IMR-90 (cell line): ENCODE measurements at regions not wholly inside any gene's neighbourhood (a gene's known extent, or its start where the extent isn't known, plus 50 kb on each side); places are given as distances from the start of the nearest gene placed in this dataset.

Source experiments
- ATAC-seq: fragments of 200-7000 bp; cut with Tn5 transposase; 2 replicates; pipeline ENCODE4 v1.9.1; 2020; ENCODE audit warnings: low read depth, mild to moderate bottlenecking, moderate library complexity
- BruUV-seq: library from RNA; stranded (reverse); fragments of 400-500 nt; replicated peaks from 2 replicates; lab custom pipeline; 2021; lab: Mats Ljungman, UMichigan
- CTCF ChIA-PET: fragments of 300-600 bp; formaldehyde crosslinking; extraction: SDS; loops from one replicate; lab custom pipeline; 2021; ENCODE audit warnings: antibody characterized with exemption; lab: Yijun Ruan, JAX
- POLR2A ChIA-PET: fragments of 300-600 bp; sonication (Branson Sonifier 250); formaldehyde crosslinking; loops from one replicate; lab custom pipeline; 2022; ENCODE audit warnings: antibody characterized with exemption; ENCODE audit not compliant: unreplicated experiment; lab: Charles Lee
- DNase-seq: peaks from one replicate; pipeline ENCODE4 v3.0.0; 2013
- H2AFZ ChIP-seq: replicated peaks from 2 replicates; pipeline ENCODE3; 2013; ENCODE audit warnings: low read length, mild to moderate bottlenecking; ENCODE audit not compliant: poor library complexity
- H2AK5ac ChIP-seq: 2 replicates; pipeline ENCODE4 v1.6.1; 2013; ENCODE audit warnings: low read depth, low read length, inconsistent platforms
- H2AK9ac ChIP-seq: replicated peaks from 2 replicates; pipeline ENCODE3; 2013; ENCODE audit warnings: mild to moderate bottlenecking, low read depth, low read length, moderate library complexity; ENCODE audit not compliant: poor library complexity
- H2BK120ac ChIP-seq: 2 replicates; pipeline ENCODE4 v1.6.1; 2013; ENCODE audit warnings: low read depth, low read length, inconsistent platforms
- H2BK15ac ChIP-seq: 3 replicates; pipeline ENCODE4 v1.6.1; 2013; ENCODE audit warnings: low read depth, low read length, inconsistent platforms
- H2BK20ac ChIP-seq: 2 replicates; pipeline ENCODE4 v1.6.1; 2013; ENCODE audit warnings: low read depth, mild to moderate bottlenecking, inconsistent platforms, low read length, moderate library complexity
- H2BK5ac ChIP-seq: 2 replicates; pipeline ENCODE4 v1.6.1; 2013; ENCODE audit warnings: mild to moderate bottlenecking, low read depth, low read length, inconsistent platforms; ENCODE audit not compliant: poor library complexity, severe bottlenecking
- H3K14ac ChIP-seq: replicated peaks from 2 replicates; pipeline ENCODE4 v1.6.1; 2013; ENCODE audit warnings: low read depth, low read length, inconsistent platforms
- H3K18ac ChIP-seq: 2 replicates; pipeline ENCODE4 v1.6.1; 2013; ENCODE audit warnings: low read depth, low read length, control low read depth
- H3K23ac ChIP-seq: 2 replicates; pipeline ENCODE4 v1.6.1; 2013; ENCODE audit warnings: low read depth, low read length, inconsistent platforms
- H3K27ac ChIP-seq: 2 replicates; pipeline ENCODE4 v1.5.1; 2013; ENCODE audit warnings: mild to moderate bottlenecking, control low read depth, low read length; ENCODE audit not compliant: insufficient read depth
- H3K27me3 ChIP-seq: 2 replicates; pipeline ENCODE4 v1.6.1; 2013; ENCODE audit warnings: low read length; ENCODE audit not compliant: control insufficient read depth, insufficient read depth
- H3K36me3 ChIP-seq: 2 replicates; pipeline ENCODE4 v1.6.1; 2013; ENCODE audit warnings: low read length, mixed read lengths; ENCODE audit not compliant: control insufficient read depth, insufficient read depth
- H3K4ac ChIP-seq: 2 replicates; pipeline ENCODE4 v1.6.1; 2013; ENCODE audit warnings: low read depth, low read length, inconsistent platforms
- H3K4me1 ChIP-seq: 2 replicates; pipeline ENCODE4 v1.6.1; 2013; ENCODE audit warnings: low read length, mixed read lengths; ENCODE audit not compliant: control insufficient read depth, insufficient read depth
- H3K4me2 ChIP-seq: 2 replicates; pipeline ENCODE4 v1.6.1; 2013; ENCODE audit warnings: low read depth, mild to moderate bottlenecking, control low read depth, low read length, moderate library complexity
- H3K4me3 ChIP-seq: 2 replicates; pipeline ENCODE4 v1.5.1; 2013; ENCODE audit warnings: low read depth, mild to moderate bottlenecking, control low read depth, low read length, moderate library complexity; ENCODE audit not compliant: insufficient read depth
- H3K56ac ChIP-seq: 2 replicates; pipeline ENCODE4 v1.6.1; 2013; ENCODE audit warnings: low read length, inconsistent platforms; ENCODE audit not compliant: insufficient read depth; ENCODE audit errors: extremely low read depth
- H3K79me1 ChIP-seq, 2 experiments: 2 replicates each; pipeline ENCODE4 v1.6.1; 2013; ENCODE audit warnings: low read length in 2 of 2, inconsistent platforms in 1 of 2, low read depth in 1 of 2
- H3K9ac ChIP-seq: 2 replicates; pipeline ENCODE4 v1.6.1; 2013; ENCODE audit warnings: low read depth, low read length, control low read depth
- H3K9me1 ChIP-seq: 2 replicates; pipeline ENCODE4 v1.6.1; 2013; ENCODE audit warnings: low read length, inconsistent platforms; ENCODE audit not compliant: insufficient read depth
- H3K9me3 ChIP-seq: 2 replicates; pipeline ENCODE4 v1.6.1; 2013; ENCODE audit warnings: low read length; ENCODE audit not compliant: control insufficient read depth, insufficient read depth
- H4K20me1 ChIP-seq: 2 replicates; pipeline ENCODE4 v1.6.1; 2013; ENCODE audit warnings: low read length, inconsistent platforms; ENCODE audit not compliant: insufficient read depth
- H4K5ac ChIP-seq: 2 replicates; pipeline ENCODE4 v1.6.1; 2013; ENCODE audit warnings: mild to moderate bottlenecking, low read depth, low read length, control low read depth
- H4K8ac ChIP-seq, 2 experiments: 2 replicates each; pipeline ENCODE4 v1.6.1; 2013; ENCODE audit warnings: low read depth in 2 of 2, low read length in 2 of 2, control low read depth in 1 of 2, inconsistent platforms in 1 of 2
- H4K91ac ChIP-seq: 2 replicates; pipeline ENCODE4 v1.6.1; 2013; ENCODE audit warnings: low read depth, low read length, inconsistent platforms; ENCODE audit not compliant: insufficient read depth
- BHLHE40 ChIP-seq: fragments of 150-350 bp; IDR thresholded peaks from 2 replicates; pipeline ENCODE4 v1.6.1; 2016; ENCODE audit warnings: mild to moderate bottlenecking, low read depth, low read length
- CEBPB ChIP-seq: IDR thresholded peaks from 2 replicates; pipeline ENCODE4 v1.6.1; 2012; ENCODE audit warnings: low read depth, low read length, improper control_type of control experiment
- CHD1 ChIP-seq: IDR thresholded peaks from 2 replicates; pipeline ENCODE4 v1.6.1; 2012; ENCODE audit warnings: low read depth, low read length, improper control_type of control experiment
- CTCF ChIP-seq: conservative IDR thresholded peaks from 2 replicates; pipeline ENCODE4 v1.5.1; 2012; ENCODE audit warnings: mild to moderate bottlenecking, low read depth, low read length, improper control_type of control experiment
- NFE2L2 ChIP-seq: fragments of 150-350 bp; IDR thresholded peaks from 2 replicates; pipeline ENCODE4 v1.6.1; 2016; ENCODE audit warnings: low read depth, mild to moderate bottlenecking, low read length
- RAD21 ChIP-seq: IDR thresholded peaks from 2 replicates; pipeline ENCODE4 v1.6.1; 2012; ENCODE audit warnings: low read length, improper control_type of control experiment
- RCOR1 ChIP-seq: IDR thresholded peaks from 2 replicates; pipeline ENCODE4 v1.6.1; 2012; ENCODE audit warnings: mild to moderate bottlenecking, low read length, improper control_type of control experiment; ENCODE audit not compliant: insufficient replicate concordance
- RFX5 ChIP-seq: IDR thresholded peaks from 2 replicates; pipeline ENCODE4 v1.8.0; 2012; ENCODE audit warnings: low read depth, mild to moderate bottlenecking, low read length, moderate library complexity
- USF2 ChIP-seq: fragments of 150-350 bp; IDR thresholded peaks from 2 replicates; pipeline ENCODE4 v1.6.1; 2017; ENCODE audit warnings: mild to moderate bottlenecking, antibody characterized with exemption, low read length, low read depth
- WGBS, 2 experiments: methylation state at CpG; one replicate each; pipeline versions ENCODE4 v1.1.5 to v1.1.7; 2013; ENCODE audit warnings: missing lambda C conversion rate in 2 of 2; ENCODE audit not compliant: insufficient read length in 1 of 2; ENCODE audit errors: extremely low coverage in 2 of 2; 5-methylcytosine and 5-hydroxymethylcytosine counted together
- dilution Hi-C: fragments of 300-500 bp; cut with HindIII; formaldehyde crosslinking; loops from one replicate; pipeline ENCODE4 v1.14.3; 2018; ENCODE audit warnings: low sequenced_read_pairs; ENCODE audit not compliant: unreplicated experiment
- in situ Hi-C: fragments of 300-500 bp; cut with MboI; formaldehyde crosslinking; loops from 3 replicates; pipeline ENCODE4 v1.14.3; 2019; ENCODE audit warnings: low sequenced_read_pairs, inconsistent platforms, mixed read lengths
- intact Hi-C: fragments of 100-400 bp; cut with micrococcal nuclease; formaldehyde crosslinking; loops from 2 replicates; pipeline ENCODE4 v1.10.0; 2022

GRCh38 chr15:62841269-62841628 is 201.3 kb upstream of the TPM1 start:
- no peak overlapping the region for H3K23ac ChIP-seq
- H2AK5ac ChIP-seq = peak overlapping the region; percentile 12; the same call in 1 of the 2 replicates
- peak overlapping the region; percentile 24 for H2BK5ac ChIP-seq
- ChIA-PET POLR2A (no interaction called here), CTCF (interaction anchor here (1.3 kb wide), 1 partner anchor 11 kb away, joined by 3 read pairs; no protein-coding TSS in a partner anchor)
- peak overlapping the region; percentile 47; the same call in 1 of the 2 replicates for H2BK20ac ChIP-seq
- no peak overlapping the region for H4K8ac ChIP-seq
- no peaks in the 10 kb centered on the region for H4K20me1 ChIP-seq
- H3K4me1 ChIP-seq = peaks cover 3% of the 10 kb centered on the region; the same call in 1 of the 2 replicates
- H4K91ac ChIP-seq = peak overlapping the region; percentile 22
- H3K56ac ChIP-seq = no peak overlapping the region
- H3K18ac ChIP-seq = no peak overlapping the region
- DNase-seq (peak; percentile 60), ATAC-seq (peak; percentile 73)
- H3K9ac ChIP-seq = no peak overlapping the region
- no peaks in the 10 kb centered on the region for H3K9me3 ChIP-seq
- no CpG with 5 or more reads among the region's 10 CpGs for whole genome bisulfite sequencing, 2 experiments
- H3K27me3 ChIP-seq = no peaks in the 10 kb centered on the region
- no peak overlapping the region for H4K5ac ChIP-seq
- H2AFZ ChIP-seq = peak overlapping the region; percentile 69
- in situ Hi-C loops = no loop called here
- H3K36me3 ChIP-seq = peaks cover 13% of the 10 kb centered on the region
- H3K14ac ChIP-seq = peak overlapping the region; percentile 57
- peak overlapping the region; percentile 10 for H2AK9ac ChIP-seq
- H3K79me1 ChIP-seq = 0 out of 4 replicates have a peak, but pooled peaks cover 0 to 3% of the 10 kb centered on the region in 2 experiments
- no peak overlapping the region for H3K4me2 ChIP-seq
- H2BK15ac ChIP-seq = 0 out of 3 replicates have a peak overlapping the region, but pooled peaks have one; percentile 23
- dilution Hi-C loops = no loop called here
- peak overlapping the region; percentile 68 for H3K4ac ChIP-seq
- no TSS peak for BruUV-seq
- H3K9me1 ChIP-seq = peaks cover 5% of the 10 kb centered on the region
- TF ChIP-seq CEBPB (no peak), USF2 (no peak), NFE2L2 (no peak), RAD21 (no peak), CHD1 (no peak), BHLHE40 (no peak), CTCF (no peak), RFX5 (no peak), RCOR1 (no peak)
- 0 out of 2 replicates have a peak overlapping the region, but pooled peaks have one; percentile 26 for H2BK120ac ChIP-seq
- intact Hi-C loops = no loop called here
- no peak overlapping the region for H3K4me3 ChIP-seq
- H3K27ac ChIP-seq = no peak overlapping the region; the same call in 1 of the 2 replicates
